ENCODE measurements at regions not wholly inside any gene's neighbourhood (a gene's known extent, or its start where the extent isn't known, plus 50 kb on each side); places are given as distances from the start of the nearest gene placed in this dataset.

DNA sequence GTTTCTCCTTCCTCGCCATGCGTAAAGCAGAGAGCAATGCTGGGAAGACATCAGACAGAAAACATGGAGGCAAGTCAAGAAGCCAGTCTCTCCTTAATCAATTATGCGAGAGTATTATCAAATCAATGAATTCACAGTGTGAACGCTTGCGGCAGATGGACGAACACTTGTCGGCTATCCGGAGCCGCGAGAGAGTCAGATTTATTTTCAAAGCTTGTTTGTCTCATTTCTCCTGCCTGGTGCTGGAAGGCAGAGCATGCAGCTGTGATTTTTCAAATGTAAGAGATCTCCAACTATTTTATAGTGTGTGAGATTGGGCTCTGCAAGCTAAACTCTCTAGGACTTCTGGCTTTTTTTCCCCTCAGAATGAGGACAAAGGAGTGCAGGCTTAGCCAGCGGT lies 252.3 kb downstream of the SNX10 start:
- Histone ChIP-seq H3K4me3 (no peak overlapping the region), H3K36me3 (no peaks in the 10 kb centered on the region), H3K9me3 (peaks cover 0 to 6% (median 0%) of the 10 kb centered on the region in 4 donors), H3K4me1 (no peaks in the 10 kb centered on the region), H3K27ac (no peak overlapping the region), H3K27me3 (peaks cover 0 to 20% (median 0%) of the 10 kb centered on the region in 3 donors)
- DNase-seq: peak in 1 of 2 donors; percentile 44
- TF ChIP-seq POLR2A (IDR thresholded peaks at IDR 0.05) (no peak), EP300 (IDR thresholded peaks at IDR 0.05) (no peak), POLR2AphosphoS5 (IDR thresholded peaks at IDR 0.05) (no peak)
- TF ChIP-seq, protein P1, sequence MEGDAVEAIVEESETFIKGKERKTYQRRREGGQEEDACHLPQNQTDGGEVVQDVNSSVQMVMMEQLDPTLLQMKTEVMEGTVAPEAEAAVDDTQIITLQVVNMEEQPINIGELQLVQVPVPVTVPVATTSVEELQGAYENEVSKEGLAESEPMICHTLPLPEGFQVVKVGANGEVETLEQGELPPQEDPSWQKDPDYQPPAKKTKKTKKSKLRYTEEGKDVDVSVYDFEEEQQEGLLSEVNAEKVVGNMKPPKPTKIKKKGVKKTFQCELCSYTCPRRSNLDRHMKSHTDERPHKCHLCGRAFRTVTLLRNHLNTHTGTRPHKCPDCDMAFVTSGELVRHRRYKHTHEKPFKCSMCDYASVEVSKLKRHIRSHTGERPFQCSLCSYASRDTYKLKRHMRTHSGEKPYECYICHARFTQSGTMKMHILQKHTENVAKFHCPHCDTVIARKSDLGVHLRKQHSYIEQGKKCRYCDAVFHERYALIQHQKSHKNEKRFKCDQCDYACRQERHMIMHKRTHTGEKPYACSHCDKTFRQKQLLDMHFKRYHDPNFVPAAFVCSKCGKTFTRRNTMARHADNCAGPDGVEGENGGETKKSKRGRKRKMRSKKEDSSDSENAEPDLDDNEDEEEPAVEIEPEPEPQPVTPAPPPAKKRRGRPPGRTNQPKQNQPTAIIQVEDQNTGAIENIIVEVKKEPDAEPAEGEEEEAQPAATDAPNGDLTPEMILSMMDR (IDR thresholded peaks at IDR 0.05): no peak
- intact Hi-C loops (cut with DNase I; ENCODE audit: low total_unique reads): no loop called here
- WGBS, 5 donors: 55 to 87% (median 84%) methylated on average over 11 of the region's 11 CpGs

DNA sequence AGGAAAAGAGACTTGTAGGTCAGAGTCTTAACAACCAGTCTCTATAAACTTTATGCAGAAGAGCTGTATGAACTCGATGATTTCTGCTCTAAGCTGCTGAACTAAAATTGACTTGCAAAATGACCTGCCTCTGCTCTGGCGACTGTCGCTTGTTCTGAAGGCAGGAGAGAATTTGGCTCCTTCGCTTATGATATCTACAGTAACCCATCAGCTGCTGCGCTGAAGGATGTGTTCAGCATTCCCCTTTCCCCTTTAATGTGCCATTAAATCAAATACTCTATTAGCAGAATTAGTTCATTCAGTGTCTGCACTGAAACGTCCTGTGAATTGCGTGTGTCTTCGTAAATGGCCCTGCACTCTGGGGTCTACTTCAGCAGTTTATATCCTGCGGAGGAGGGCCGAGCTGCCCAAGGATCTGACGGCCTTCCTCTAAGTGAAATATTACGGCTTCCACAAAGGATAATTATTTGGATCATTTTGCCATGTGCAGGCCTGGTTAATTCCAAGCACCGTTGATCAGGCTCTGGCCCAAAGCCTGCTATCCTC lies 254.9 kb downstream of the SNX10 start:
- intact Hi-C loops (cut with DNase I; ENCODE audit: low total_unique reads): no loop called here

DNA sequence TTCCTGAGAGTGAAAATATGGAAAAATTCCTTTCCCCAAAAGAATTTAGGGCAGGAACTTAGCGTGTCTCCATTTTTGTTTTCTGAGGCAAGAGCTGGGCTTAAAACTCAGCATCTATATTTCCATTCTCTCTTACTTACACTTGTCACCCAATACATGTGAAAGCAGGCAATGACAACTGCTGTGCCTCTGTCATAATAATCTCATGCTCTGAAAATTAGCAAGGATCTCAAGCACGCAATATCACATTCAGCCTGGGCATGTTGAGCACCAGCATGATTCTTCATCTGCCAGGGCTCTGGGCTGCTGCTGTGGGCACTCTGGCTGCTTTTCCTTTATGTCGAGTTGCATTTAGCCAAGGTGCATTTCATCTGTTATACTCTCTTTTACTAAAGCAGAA lies 255.5 kb downstream of the SNX10 start:
- peaks cover 0 to 6% (median 0%) of the 10 kb centered on the region in 4 donors for H3K9me3 ChIP-seq
- WGBS, 5 donors: 86 to 97% (median 96%) methylated on average over 3 of the region's 3 CpGs
- no peak for DNase-seq
- no peak overlapping the region for H3K4me3 ChIP-seq
- H3K27ac ChIP-seq: no peak overlapping the region
- H3K4me1 ChIP-seq: peaks cover 0 to 5% (median 0%) of the 10 kb centered on the region in 4 donors
- intact Hi-C loops (cut with DNase I; ENCODE audit: low total_unique reads): no loop called here
- peaks cover 0 to 14% (median 0%) of the 10 kb centered on the region in 3 donors for H3K27me3 ChIP-seq
- TF ChIP-seq, protein P1 (IDR thresholded peaks at IDR 0.05): no peak
- no peak for TF ChIP-seq EP300 (IDR thresholded peaks at IDR 0.05)
- no peak for TF ChIP-seq POLR2AphosphoS5 (IDR thresholded peaks at IDR 0.05)
- no peak for TF ChIP-seq POLR2A (IDR thresholded peaks at IDR 0.05)
- H3K36me3 ChIP-seq: no peaks in the 10 kb centered on the region

More for the DNA sequence above, 254.9 kb downstream of the SNX10 start:
- H3K4me1 ChIP-seq: peaks cover 0 to 5% (median 0%) of the 10 kb centered on the region in 4 donors
- no peak for TF ChIP-seq POLR2AphosphoS5 (IDR thresholded peaks at IDR 0.05)
- TF ChIP-seq, protein P1 (IDR thresholded peaks at IDR 0.05): no peak
- TF ChIP-seq POLR2A (IDR thresholded peaks at IDR 0.05): no peak
- no peak for TF ChIP-seq EP300 (IDR thresholded peaks at IDR 0.05)
- peaks cover 0 to 6% (median 0%) of the 10 kb centered on the region in 4 donors for H3K9me3 ChIP-seq
- no peak for DNase-seq
- H3K4me3 ChIP-seq: no peak overlapping the region
- 74 to 94% (median 91%) methylated on average over 13 of the region's 13 CpGs for WGBS, 5 donors
- peaks cover 0 to 16% (median 0%) of the 10 kb centered on the region in 3 donors for H3K27me3 ChIP-seq
- no peak overlapping the region for H3K27ac ChIP-seq
- no peaks in the 10 kb centered on the region for H3K36me3 ChIP-seq

DNA sequence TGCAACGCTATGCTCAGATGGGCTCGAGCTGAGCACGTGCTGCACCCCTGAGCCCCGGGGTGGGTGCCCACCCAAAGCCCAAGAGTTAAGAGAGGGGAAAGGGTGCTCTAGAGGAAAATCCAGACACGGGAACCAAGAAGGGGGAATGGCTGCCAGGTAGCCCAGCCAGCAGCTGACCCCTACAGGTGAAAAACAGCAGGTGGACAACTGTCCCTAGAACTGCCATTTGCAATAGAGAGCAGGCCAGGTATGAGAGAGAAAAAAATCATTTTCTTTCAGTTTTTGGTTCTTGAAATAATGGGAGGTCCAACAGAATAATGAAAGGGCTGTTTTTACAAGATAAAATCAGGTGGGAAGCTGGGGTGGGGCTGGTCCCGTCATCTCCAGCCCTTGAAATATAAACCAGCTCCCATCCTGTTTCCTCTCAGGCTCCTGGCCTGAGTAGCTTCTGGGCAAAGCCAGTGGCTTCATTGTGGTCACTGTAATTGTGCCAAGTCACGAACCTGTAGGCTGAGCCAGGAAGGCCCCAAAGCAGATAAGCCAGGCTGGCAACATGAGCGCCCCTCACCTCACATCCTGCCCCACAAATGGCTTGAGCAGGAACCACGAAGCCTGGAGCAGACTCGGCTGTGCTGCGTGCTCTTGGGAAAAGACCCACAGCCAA lies 257.8 kb downstream of the SNX10 start:
- peaks cover 0 to 5% (median 0%) of the 10 kb centered on the region in 4 donors for H3K4me1 ChIP-seq
- 43 to 62% (median 51%) methylated on average over 8 to 11 of the region's 11 CpGs for WGBS, 5 donors
- H3K36me3 ChIP-seq: no peaks in the 10 kb centered on the region
- peaks cover 0 to 6% (median 0%) of the 10 kb centered on the region in 3 donors for H3K27me3 ChIP-seq
- no peak overlapping the region for H3K27ac ChIP-seq
- intact Hi-C loops (cut with DNase I; ENCODE audit: low total_unique reads): no loop called here
- TF ChIP-seq EP300 (IDR thresholded peaks at IDR 0.05) (no peak), POLR2AphosphoS5 (IDR thresholded peaks at IDR 0.05) (peak in 1 of 3 donors; percentile 5)
- no peak overlapping the region for H3K4me3 ChIP-seq
- DNase-seq: peak in 1 of 2 donors; percentile 69
- peaks cover 0 to 6% (median 0%) of the 10 kb centered on the region in 4 donors for H3K9me3 ChIP-seq

Data from stomach (tissue), 8 donors.